ENCODE measurements at regions not wholly inside any gene's neighbourhood (a gene's known extent, or its start where the extent isn't known, plus 50 kb on each side); places are given as distances from the start of the nearest gene placed in this dataset.
"Not testable (repeated sequence)": the region's sequence is repeated elsewhere in the genome, so short reads cannot be mapped to it uniquely, and the experiment has no call there.

DNA sequence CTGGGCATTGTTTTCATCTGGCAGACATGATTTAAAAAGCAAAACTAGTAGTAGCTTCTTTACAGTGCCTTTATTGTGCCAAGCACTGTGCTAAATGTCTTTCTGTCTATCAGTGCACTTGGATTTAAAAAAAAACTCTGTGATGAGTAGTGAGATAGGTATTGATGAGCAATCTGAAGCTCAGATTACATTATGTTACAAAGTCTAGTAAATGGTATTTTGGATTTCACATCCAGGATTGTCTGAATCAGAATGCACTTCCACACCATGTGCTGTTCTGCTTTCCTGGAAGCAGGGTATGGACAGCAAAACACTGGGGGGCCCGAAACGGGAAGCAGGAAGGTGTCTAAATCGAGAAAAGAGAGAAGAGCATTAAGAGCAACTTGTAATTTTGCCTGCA is 103.4 kb upstream of the CCN2 start:
- no peak for DNase-seq (ENCODE audit: low spot score)

DNA sequence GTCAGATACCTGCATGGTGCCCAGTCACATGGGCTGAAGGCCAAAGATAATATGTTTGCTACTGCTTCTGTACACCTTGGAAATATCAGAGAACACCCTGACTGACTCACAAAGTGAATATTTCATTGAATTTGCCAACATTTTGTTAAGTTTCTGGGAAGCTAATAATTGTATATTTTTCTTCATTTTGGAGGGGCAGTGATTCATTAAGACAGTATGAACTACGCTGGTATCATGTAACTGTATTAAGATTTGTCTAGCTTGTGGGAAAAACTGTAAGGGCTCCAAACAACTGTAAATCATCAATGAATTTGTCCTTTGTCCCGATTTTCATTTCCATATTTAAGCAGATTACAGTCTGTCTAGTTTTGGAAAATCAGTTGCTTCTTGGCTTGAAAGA is 102.3 kb upstream of the CCN2 start:
- no peak for DNase-seq (ENCODE audit: low spot score)

DNA sequence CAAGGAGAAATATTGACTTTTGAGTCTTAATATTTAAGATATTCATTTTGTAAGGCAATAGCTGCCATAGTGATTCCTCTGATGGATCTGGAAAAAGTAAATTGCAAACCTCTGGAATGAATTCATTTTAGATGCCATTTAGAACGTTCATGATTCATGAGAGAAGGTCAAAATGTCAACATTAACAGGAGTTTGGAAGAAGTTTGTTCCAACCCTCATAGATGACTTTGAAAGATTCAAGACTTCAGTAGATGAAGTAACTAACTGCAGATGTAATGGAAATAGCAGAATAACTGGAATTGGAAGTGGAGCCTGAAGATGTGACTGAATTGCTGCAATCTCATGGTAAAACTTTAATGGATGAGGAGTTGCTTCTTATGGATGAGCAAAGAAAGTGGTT is 100.9 kb upstream of the CCN2 start:
- DNase-seq (ENCODE audit: low spot score) = no peak

DNA sequence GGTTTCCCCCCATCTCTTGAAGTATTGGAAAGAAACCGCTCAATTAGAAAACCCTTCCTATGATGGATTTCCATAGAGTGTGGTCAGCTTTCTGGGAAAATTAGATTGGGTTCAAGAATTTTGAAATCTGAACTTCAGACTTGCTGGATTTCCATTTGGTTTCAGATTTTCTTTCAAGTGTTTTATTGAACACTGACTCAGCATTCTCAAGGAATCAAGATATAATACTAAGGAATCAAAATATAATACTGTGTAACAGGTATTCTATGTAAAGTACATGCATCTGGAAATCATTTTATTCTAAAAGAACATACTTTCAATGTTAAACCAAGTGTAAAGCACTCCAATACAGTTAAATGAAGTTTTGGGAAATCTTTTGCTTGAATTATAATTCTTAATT is 94.7 kb upstream of the CCN2 start:
- DNase-seq (ENCODE audit: low spot score) = no peak

DNA sequence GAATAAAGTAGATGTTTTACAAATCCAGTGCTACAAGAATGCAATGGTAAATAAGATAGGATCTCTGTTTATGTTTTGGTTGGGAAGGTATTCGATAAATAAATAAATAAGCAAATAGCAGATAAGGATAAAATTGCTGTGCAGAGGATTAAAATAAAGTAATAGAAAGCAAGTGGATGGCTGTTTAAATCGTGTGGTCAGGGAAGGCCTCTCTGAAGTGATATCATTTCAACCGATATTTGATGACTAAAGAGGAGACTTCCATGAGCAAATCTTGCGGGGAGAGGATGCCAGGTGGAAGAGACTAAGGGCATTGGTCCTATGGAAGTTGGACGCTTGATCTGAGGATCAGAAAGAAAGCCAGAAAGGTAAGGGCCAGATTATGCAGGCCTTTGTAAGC is 92.0 kb upstream of the CCN2 start:
- no peak for DNase-seq (ENCODE audit: low spot score)

DNA sequence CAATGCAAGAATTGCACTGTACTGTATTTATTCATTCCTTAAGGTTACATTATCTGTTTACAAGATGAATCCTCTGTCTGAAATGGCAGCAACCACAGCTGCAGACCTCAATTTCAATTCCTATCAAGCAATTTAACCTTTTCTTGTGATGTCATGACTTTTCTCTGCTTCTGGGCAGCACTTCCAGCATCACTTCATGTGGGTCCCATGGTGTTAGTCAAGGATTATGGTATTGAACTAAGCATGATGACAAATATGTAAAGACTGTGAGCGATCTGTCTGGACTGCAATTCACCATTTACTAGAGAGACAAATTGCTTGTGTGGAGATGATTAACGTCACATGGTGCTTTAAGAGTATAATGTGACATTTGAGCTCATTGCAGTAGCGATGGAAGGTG is 90.5 kb upstream of the CCN2 start:
- no peak for DNase-seq (ENCODE audit: low spot score)

DNA sequence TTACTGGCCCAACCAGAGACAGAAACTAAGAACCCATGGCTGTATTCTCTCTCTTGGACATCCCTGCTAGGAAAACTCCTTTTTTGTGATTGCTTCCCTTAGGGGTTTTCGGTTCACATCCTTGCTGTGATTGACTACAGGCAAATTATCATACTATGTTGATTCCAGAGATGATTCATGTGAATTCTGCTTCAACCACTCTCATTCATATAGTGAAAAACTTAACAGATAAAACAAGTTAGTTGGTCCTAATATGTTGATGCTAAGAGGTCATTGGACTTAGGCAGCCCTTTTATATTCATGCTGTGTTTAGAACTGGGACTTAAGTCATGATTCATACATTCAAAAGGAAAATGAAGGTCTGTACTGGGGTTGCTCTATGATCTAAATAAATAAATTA is 76.9 kb upstream of the CCN2 start:
- no peak for DNase-seq (ENCODE audit: low spot score)

DNA sequence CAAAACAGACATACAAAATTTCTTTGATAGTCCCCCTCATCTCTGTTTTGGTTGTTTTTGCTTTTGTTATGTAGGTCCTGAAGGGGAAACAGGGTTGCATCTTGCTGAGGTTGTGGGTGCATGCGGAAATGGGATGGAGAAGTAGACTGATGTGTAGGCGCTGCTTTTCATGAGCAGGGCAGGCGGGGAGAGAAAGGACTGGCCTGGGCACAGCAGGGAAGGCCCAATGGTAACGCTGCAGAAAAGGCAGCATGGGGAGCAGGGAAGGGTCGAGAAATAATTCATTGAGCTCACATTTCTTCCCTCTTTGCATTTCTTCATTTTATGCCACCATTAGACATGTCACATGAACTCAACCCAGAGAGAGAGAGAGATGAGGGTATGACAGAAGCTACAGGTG is 74.3 kb upstream of the CCN2 start:
- no peak for DNase-seq (ENCODE audit: low spot score)

DNA sequence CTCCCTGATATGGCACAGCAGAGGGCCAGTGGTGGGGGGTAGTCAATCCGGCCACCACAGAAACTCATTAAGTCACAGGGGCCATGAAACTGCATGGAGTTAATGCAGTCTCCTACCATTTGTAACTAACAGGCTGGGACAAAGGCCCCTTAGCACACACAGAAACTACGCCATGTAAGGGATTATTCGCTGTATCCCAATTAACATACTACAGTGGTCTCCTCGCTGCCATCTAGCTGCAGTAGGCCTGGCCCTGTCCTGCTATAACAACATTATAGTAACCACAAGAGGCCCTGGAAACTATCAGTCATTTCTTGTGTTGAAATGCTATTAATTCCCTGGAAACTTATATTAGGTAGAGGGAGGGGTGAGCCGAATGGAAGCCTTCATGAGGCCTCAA is 72.3 kb upstream of the CCN2 start:
- no peak for DNase-seq (ENCODE audit: low spot score)

DNA sequence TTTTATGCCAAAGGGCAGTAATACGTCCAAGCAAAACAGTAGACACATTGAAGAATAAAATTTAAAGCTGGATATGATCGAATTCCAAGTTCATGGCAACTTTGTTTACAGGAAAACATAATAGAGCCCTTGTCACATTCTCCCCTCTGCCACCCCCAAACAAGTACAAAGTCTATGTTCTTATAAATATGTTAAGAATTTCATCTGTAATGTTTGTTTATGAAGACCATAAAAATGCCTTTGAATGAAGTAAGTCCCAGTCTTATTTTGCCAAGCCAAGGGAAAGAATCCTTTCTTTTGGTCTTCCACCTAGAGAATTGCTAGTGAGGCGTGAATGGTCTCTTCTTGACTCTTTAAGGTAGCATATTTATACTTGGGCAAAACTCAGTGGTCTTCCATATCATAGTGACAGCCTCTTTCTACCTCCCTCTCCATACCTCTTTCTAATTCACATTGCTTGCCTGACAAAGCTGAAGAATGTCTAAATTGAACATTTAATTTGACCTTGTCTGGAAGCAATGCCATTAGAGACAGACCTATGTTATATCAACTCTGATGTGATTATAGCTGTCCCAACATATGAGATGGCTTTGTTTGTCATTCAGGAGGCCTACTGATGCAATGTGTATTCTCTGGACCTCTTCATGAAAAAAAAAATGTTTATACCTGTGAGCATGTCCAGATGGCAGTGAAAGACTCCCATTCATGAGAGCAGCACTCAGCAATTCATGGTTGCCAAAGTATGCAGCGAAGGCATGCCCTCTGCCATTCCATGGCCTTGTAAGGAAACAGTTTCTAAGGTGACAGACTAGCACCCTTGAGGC is 70.6 kb upstream of the CCN2 start:
- no peak for DNase-seq (ENCODE audit: low spot score)

DNA sequence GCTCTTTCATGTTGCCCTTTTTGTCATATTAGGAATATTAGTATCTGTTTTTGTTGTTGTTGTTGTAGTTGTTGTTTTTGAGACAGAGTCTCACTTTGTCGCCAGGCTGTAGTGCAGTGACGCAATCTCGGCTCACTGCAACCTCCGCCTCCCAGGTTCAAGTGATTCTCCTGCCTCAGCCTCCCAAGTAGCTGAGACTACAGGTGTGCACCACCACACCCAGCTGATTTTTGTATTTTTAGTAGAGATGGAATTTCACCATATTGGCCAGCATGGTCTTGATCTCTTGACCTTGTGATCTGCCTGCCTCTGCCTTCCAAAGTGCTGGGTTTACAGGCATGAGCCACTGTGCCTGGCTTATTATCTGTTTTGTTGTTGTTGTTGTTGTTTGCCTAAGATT is 69.7 kb upstream of the CCN2 start:
- DNase-seq (ENCODE audit: low spot score) = not testable (repeated sequence)

DNA sequence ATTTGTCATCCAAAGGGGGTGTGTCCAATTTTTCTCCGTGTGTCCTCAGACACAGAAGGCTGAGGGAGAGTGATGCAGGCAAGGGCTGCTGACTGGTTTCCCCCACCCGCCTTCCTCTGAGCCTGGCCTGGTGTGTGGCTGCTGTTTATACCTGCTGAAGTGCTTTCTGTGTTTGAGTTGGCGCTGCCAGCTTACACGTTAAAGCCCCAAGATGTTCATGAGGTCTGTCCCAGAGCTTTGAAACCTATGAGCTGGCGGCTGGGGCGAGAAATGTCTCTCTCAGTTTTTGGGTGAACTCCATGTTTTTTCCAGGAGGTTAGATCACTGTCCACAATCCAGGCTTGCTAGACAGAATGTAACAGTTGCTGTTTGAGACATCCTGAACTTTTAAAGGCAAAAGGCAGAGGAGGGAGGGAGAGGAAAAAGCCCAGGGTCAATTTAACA is 69.0 kb upstream of the CCN2 start:
- no peak for DNase-seq (ENCODE audit: low spot score)

DNA sequence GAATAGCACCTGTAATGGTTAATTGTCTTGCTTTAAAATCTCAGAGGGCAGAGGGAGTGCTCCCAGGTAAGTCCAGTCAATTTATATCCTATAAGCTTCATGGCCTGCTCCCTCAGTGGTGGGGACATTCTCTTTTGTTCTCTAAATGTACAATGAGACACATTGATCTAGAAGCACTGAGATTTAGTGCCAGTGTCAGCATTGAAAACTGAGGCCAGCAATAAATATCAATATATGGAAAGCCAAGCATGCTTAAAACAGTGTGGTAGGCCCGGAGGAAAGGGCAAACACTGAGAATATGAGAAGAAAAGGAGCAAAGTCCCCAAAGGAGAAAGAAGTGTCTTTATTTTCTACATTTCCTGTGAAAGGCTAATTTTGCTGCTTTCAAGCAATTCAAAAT is 68.4 kb upstream of the CCN2 start:
- DNase-seq (ENCODE audit: low spot score) = no peak

DNA sequence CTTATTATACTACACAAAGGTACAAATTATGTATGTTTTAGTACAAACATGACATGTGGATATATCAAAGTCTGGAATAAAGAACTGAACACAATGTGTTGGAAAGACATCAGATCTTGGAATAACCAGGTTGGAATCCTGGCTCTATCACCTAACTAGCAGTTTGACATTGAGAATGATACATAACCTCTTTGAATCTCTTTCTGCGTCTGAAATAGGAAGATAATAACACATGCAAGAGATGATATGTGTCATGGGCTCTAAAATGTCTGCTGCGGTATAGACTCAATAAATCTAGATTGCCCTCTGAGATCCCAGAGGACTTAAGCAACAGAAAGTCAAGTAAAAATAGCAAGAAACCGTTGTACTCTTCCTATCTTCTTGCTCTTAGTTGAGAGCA is 66.8 kb upstream of the CCN2 start:
- no peak for DNase-seq (ENCODE audit: low spot score)

DNA sequence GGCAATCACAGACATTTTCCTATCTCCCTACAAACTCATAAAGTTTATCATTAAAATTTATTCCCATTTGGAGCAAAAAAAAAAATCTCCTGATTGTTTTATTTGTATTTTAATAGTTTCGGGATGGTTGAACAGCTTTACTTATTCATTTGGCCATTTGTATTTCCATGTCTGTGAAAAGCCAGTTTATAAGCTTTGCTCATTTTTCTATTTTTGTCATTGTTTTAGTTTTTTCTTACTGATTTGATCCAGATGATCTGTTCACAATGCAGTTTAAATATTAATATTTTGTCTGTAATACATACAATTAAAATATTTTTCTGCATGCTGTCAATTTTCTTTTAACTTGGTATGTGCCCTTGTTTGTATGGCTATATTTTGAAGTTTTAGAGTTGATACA is 65.2 kb upstream of the CCN2 start:
- DNase-seq (ENCODE audit: low spot score) = no peak

DNA sequence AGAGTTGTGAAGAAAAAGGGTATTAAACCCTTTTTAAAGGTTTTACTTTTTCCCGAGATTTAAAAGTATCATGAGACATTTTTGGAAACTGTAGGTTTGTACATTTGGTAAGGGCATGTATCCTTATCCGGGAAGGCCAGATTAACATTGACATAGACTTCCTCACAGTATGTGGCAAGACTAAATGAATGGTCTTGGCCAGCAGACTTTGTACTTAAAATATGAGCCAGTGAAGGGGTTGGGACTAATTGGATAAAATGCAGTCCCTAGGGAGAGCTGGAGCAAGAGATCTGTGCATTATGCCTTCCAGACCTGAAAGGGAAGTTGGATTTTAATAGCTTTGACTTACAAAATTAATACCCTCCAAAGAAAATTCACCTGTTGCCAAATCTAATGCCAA is 60.4 kb upstream of the CCN2 start:
- DNase-seq (ENCODE audit: low spot score) = peak; percentile 13

DNA sequence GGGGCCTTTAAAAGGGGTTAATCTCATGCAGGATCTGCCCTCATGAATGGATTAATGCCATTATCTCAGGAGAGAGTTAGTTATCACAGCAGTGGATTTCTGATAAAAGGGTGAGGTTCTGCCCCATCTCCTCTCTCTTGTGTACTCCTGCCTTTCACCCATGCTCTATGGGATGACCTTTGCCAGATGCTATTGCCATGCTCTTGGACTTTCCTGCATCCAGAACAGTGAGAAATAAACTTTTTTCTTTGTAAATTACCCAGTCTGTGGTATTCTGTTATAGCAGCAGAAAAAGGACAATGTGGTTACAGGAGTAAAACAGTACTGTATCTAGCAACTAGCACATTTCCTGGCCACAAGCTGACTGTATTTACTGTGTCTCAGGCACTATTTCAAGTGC is 58.0 kb upstream of the CCN2 start:
- no peak for DNase-seq (ENCODE audit: low spot score)

DNA sequence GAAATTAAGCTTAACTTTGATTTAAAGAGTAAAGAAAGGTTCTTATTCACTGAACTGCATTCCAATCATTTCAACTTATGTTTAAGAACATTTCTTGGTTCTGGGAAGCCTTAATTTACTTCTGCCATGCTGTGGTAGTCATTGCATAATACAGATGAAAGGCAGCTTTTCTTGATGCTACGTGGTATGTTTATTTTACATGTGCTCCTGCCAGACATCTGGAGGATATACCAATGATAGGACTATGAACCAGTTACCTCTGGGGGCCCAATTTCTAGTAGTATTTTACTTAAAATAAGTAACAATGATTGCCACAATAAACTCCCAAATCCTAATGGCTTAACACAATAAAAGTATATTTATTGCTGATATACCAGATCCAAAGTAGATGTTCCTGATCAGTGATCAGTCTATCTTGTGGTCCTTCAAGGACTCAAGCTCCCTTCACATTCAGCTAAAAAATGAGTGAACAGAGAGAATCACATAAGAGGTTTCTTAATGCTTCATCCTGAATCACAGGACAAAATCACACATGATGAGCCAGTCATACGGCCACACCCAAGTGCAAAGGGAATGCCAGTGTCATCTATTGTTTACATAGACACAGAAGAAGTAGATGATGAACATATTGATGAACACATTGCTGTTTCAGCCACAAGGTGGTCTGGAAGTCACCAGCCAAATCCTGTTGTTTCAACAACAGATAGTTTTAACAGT is 56.5 kb upstream of the CCN2 start:
- no peak for DNase-seq (ENCODE audit: low spot score)

DNA sequence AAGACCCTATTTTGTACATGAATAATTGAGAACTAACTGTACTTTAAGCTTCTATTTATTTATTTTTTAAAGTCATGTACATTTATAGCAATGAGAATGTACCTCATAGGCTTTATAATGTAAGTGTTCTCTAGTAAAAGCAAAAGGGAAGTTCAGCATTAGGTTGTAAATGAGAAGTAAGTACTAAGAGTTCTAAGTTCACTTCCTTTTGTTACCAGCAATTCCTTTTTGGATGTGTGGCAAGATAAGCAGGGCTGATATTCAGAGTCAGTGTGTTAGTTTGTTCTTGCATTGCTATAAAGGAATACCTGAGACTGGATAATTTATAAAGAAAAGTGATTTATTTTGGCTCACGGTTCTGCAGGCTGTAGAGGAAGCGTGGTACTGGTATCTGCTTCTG is 54.0 kb upstream of the CCN2 start:
- no peak for DNase-seq (ENCODE audit: low spot score)

DNA sequence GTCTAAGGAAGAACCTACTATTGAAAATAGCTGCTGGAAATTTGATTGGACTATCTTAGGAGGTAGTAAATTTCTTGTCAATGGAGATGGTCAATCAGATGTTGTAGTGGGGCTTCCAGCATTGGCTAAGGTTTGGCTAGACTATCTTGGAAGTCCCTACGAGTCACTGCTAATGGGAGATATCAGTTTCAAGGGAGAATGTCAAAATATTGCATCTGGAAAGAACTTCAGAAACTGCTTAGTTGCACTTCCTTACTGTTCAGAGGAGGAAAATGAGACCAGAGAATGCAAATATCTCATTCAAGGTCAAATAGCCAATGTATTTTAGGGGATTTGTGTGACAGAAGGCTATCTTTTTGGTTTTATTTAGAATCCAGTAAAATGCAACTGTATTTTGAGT is 53.5 kb upstream of the CCN2 start:
- DNase-seq (ENCODE audit: low spot score) = no peak

DNA sequence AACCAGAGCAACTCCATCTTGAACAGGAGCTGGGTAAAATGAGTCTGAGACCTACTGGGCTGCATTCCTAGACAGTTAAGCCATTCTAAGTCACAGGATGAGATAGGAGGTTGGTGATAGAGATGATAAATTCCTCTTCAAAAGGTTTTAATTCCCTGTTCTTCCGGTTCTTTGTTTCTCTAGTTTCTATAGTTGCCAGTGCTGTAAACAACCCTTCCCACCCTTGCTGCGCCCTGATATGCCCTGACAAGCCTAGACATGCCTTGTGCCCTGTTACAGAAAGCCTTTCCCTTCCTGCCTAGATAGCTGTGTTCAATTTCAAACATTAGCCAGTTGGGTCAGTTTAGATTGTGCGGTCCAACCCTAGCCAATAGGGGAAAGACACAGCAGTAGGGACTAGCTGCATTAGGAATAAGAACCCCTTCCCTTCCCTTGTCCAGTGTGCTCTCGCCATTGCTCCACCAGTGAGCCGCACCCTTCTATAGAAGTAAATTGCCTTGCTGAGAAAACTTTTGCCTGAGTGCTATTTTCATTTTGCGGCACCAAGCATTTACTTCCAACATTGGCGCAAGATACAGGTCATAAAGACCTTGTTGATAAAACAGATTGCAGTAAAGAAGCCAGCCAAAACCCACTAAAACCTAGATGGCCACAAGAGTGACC is 52.5 kb upstream of the CCN2 start:
- no peak for DNase-seq (ENCODE audit: low spot score)
